SK-N-SH (cell line): ENCODE measurements at regions not wholly inside any gene's neighbourhood (a gene's known extent, or its start where the extent isn't known, plus 50 kb on each side); places are given as distances from the start of the nearest gene placed in this dataset.

Experiments
- CTCF ChIA-PET: fragments of 300-600, 350-600 bp; formaldehyde crosslinking; extraction: SDS; loops from one replicate; lab custom pipeline; 2021; lab: Yijun Ruan, JAX
- POLR2A ChIA-PET: fragments of 350-600 bp; sonication (Branson Sonifier 250); formaldehyde crosslinking; extraction: SDS; loops from one replicate; lab custom pipeline; 2020; ENCODE audit warnings: antibody characterized with exemption, inconsistent platforms; lab: Yijun Ruan, JAX
- DNase-seq: peaks from one replicate; pipeline ENCODE4 v3.0.0; 2012
- H2AFZ ChIP-seq: fragments of 200-600 bp; sonication (generic); 2 replicates; pipeline ENCODE4 v1.8.1; 2016; ENCODE audit warnings: antibody characterized with exemption, mild to moderate bottlenecking, low read depth
- H3F3A ChIP-seq: fragments of 200-600 bp; sonication (generic); replicated peaks from 2 replicates; pipeline ENCODE3; 2016; ENCODE audit warnings: antibody characterized with exemption, mild to moderate bottlenecking; ENCODE audit not compliant: insufficient read depth
- H3K27ac ChIP-seq, 2 experiments: fragments of 200-500 bp in 1 of 2; fragments of 200-600 bp in 1 of 2; sonication (Bioruptor generic) in 1 of 2; sonication (generic), shearing (Covaris generic) in 1 of 2; 2 replicates each; pipeline versions ENCODE4 v1.5.1 to v1.6.1; 2014 to 2016; ENCODE audit warnings: low read depth in 2 of 2, inconsistent platforms in 1 of 2, low read length in 1 of 2, mild to moderate bottlenecking in 1 of 2, mixed read lengths in 1 of 2
- H3K27me3 ChIP-seq: fragments of 200-600 bp; sonication (generic), shearing (Covaris generic); 2 replicates; pipeline ENCODE4 v1.6.1; 2016; ENCODE audit warnings: mixed run types; ENCODE audit not compliant: insufficient read depth
- H3K36me3 ChIP-seq, 2 experiments: fragments of 200-500 bp in 1 of 2; fragments of 200-600 bp in 1 of 2; sonication (Bioruptor generic) in 1 of 2; sonication (generic) in 1 of 2; replicated peaks in 1 of 2; 2 replicates each; pipeline versions ENCODE3 to v1.5.1; 2014 to 2016; ENCODE audit warnings: low read length in 1 of 2, mild to moderate bottlenecking in 1 of 2; ENCODE audit not compliant: insufficient read depth in 2 of 2, control insufficient read depth in 1 of 2
- H3K4me1 ChIP-seq, 2 experiments: fragments of 200-500 bp in 1 of 2; fragments of 200-600 bp in 1 of 2; sonication (Bioruptor generic) in 1 of 2; sonication (generic), shearing (Covaris generic) in 1 of 2; 2 replicates each; pipeline versions ENCODE4 v1.5.1 to v1.6.1; 2014 to 2016; ENCODE audit warnings: low read depth in 1 of 2, low read length in 1 of 2, mixed run types in 1 of 2; ENCODE audit not compliant: insufficient read depth in 2 of 2, control insufficient read depth in 1 of 2
- H3K4me2 ChIP-seq: fragments of 200-600 bp; sonication (generic), shearing (Covaris generic); 2 replicates; pipeline ENCODE4 v1.6.1; 2017; ENCODE audit warnings: mixed run types
- H3K4me3 ChIP-seq, 2 experiments: fragments of 200-500 bp in 1 of 2; fragments of 200-600 bp in 1 of 2; sonication (Bioruptor generic) in 1 of 2; sonication (generic), shearing (Covaris generic) in 1 of 2; 2 replicates each; pipeline versions ENCODE4 v1.5.1 to v1.8.1; 2014 to 2016; ENCODE audit warnings: low read depth in 2 of 2, inconsistent platforms in 1 of 2, low read length in 1 of 2, mild to moderate bottlenecking in 1 of 2, mixed read lengths in 1 of 2, moderate library complexity in 1 of 2
- H3K79me2 ChIP-seq: fragments of 200-600 bp; sonication (generic); 2 replicates; pipeline ENCODE4 v1.8.1; 2017; ENCODE audit warnings: mild to moderate bottlenecking; ENCODE audit not compliant: insufficient read depth
- H3K9ac ChIP-seq: fragments of 200-600 bp; sonication (generic); 2 replicates; pipeline ENCODE4 v1.6.1; 2017; ENCODE audit warnings: mixed run types
- H3K9me2 ChIP-seq: fragments of 200-600 bp; sonication (generic); 2 replicates; pipeline ENCODE4 v1.6.1; 2017; ENCODE audit warnings: mixed run types
- H3K9me3 ChIP-seq: fragments of 200-600 bp; sonication (generic); 2 replicates; pipeline ENCODE4 v1.6.1; 2017; ENCODE audit warnings: mixed run types, mild to moderate bottlenecking, moderate library complexity
- H4K20me1 ChIP-seq: fragments of 200-600 bp; sonication (generic); 2 replicates; pipeline ENCODE4 v1.6.1; 2017; ENCODE audit warnings: mild to moderate bottlenecking, mixed run types; ENCODE audit not compliant: insufficient read depth
- CHD2 ChIP-seq: fragments of 150-350 bp; IDR thresholded peaks from 2 replicates; pipeline ENCODE4 v1.6.1; 2018; ENCODE audit warnings: low read length; ENCODE audit not compliant: partially characterized antibody
- ELF1 ChIP-seq: IDR thresholded peaks from 2 replicates; pipeline ENCODE4 v1.4.0; 2012
- FOXJ3 ChIP-seq: sonication (generic); formaldehyde crosslinking; IDR thresholded peaks from 2 replicates; pipeline ENCODE4 v1.5.1; 2020; ENCODE audit warnings: mild to moderate bottlenecking, missing genetic modification reagents
- GABPA ChIP-seq: IDR thresholded peaks from 2 replicates; pipeline ENCODE4 v1.4.0; 2012; ENCODE audit warnings: low read depth, mild to moderate bottlenecking
- GATA2 ChIP-seq: sonication (generic); formaldehyde crosslinking; IDR thresholded peaks from 2 replicates; pipeline ENCODE4 v1.5.0; 2020; ENCODE audit warnings: mild to moderate bottlenecking, missing genetic modification reagents
- JUND ChIP-seq: IDR thresholded peaks from 2 replicates; pipeline ENCODE4 v1.4.0; 2012
- MXI1 ChIP-seq: IDR thresholded peaks from 2 replicates; pipeline ENCODE4 v1.6.1; 2012; ENCODE audit warnings: mild to moderate bottlenecking, low read depth, low read length, improper control_type of control experiment
- NRF1 ChIP-seq: IDR thresholded peaks from 2 replicates; pipeline ENCODE4 v1.6.1; 2012; ENCODE audit warnings: low read depth, mild to moderate bottlenecking, low read length
- PBX3 ChIP-seq: IDR thresholded peaks from 2 replicates; pipeline ENCODE4; 2012
- POLR2AphosphoS5 ChIP-seq: IDR thresholded peaks from 2 replicates; pipeline ENCODE4 v1.6.1; 2012; ENCODE audit warnings: low read depth, low read length
- RAD21 ChIP-seq: IDR thresholded peaks from 2 replicates; pipeline ENCODE4 v1.6.1; 2012; ENCODE audit warnings: mild to moderate bottlenecking, low read length
- RFX5 ChIP-seq: IDR thresholded peaks from 2 replicates; pipeline ENCODE4 v1.6.1; 2012; ENCODE audit warnings: mild to moderate bottlenecking, improper control_type of control experiment, low read length
- RXRA ChIP-seq: IDR thresholded peaks from 2 replicates; pipeline ENCODE4 v1.4.0; 2012; ENCODE audit warnings: low read depth, mild to moderate bottlenecking, borderline replicate concordance
- SMC3 ChIP-seq: IDR thresholded peaks from 2 replicates; pipeline ENCODE4 v1.6.1; 2012; ENCODE audit warnings: low read depth, low read length, improper control_type of control experiment
- TCF12 ChIP-seq: IDR thresholded peaks from 2 replicates; pipeline ENCODE4 v1.4.0; 2012
- YY1 ChIP-seq: IDR thresholded peaks from 2 replicates; pipeline ENCODE4 v1.4.0; 2012; ENCODE audit warnings: low read depth, mild to moderate bottlenecking
- WGBS: methylation state at CpG from one replicate; pipeline ENCODE4 v1.1.6; 2017; ENCODE audit warnings: low lambda C conversion rate; 5-methylcytosine and 5-hydroxymethylcytosine counted together
- TF ChIP-seq, protein P1 (sequence below): IDR thresholded peaks from 2 replicates; pipeline ENCODE4 v1.4.0; 2012; ENCODE audit warnings: low read depth, borderline replicate concordance
- TF ChIP-seq, protein P2 (sequence below): fragments of 150-350 bp; IDR thresholded peaks from 2 replicates; pipeline ENCODE4 v1.6.1; 2016; ENCODE audit warnings: mild to moderate bottlenecking, low read depth, low read length
- TF ChIP-seq, protein P3 (sequence below): IDR thresholded peaks from 2 replicates; pipeline ENCODE4 v1.4.0; 2012; ENCODE audit warnings: low read depth

- H3K4me3 ChIP-seq = no peak overlapping the region
- H4K20me1 ChIP-seq = no peaks in the 10 kb centered on the region
- CTCF ChIA-PET = no interaction called here
- no peak overlapping the region for H2AFZ ChIP-seq
- TF ChIP-seq RFX5 (no peak), SMC3 (no peak), JUND (no peak), NRF1 (no peak), ELF1 (no peak), RAD21 (no peak)
- TF ChIP-seq, protein P1, sequence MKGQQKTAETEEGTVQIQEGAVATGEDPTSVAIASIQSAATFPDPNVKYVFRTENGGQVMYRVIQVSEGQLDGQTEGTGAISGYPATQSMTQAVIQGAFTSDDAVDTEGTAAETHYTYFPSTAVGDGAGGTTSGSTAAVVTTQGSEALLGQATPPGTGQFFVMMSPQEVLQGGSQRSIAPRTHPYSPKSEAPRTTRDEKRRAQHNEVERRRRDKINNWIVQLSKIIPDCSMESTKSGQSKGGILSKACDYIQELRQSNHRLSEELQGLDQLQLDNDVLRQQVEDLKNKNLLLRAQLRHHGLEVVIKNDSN = no peak
- TF ChIP-seq, protein P2, sequence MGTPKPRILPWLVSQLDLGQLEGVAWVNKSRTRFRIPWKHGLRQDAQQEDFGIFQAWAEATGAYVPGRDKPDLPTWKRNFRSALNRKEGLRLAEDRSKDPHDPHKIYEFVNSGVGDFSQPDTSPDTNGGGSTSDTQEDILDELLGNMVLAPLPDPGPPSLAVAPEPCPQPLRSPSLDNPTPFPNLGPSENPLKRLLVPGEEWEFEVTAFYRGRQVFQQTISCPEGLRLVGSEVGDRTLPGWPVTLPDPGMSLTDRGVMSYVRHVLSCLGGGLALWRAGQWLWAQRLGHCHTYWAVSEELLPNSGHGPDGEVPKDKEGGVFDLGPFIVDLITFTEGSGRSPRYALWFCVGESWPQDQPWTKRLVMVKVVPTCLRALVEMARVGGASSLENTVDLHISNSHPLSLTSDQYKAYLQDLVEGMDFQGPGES = no peak
- TF ChIP-seq, all 33 proteins: peak for 0
- no peaks in the 10 kb centered on the region for H3K9me3 ChIP-seq
- no peaks in the 10 kb centered on the region for H3F3A ChIP-seq
- DNase-seq = no peak
- H3K27me3 ChIP-seq = no peaks in the 10 kb centered on the region
- POLR2A ChIA-PET = no interaction called here
- no peak overlapping the region for H3K9ac ChIP-seq
- no peak overlapping the region for H3K27ac ChIP-seq
- WGBS = 15% methylated on average over 3 of the region's 3 CpGs
- H3K4me2 ChIP-seq = no peak overlapping the region
- H3K9me2 ChIP-seq = no peaks in the 10 kb centered on the region
- H3K79me2 ChIP-seq = no peaks in the 10 kb centered on the region
- H3K36me3 ChIP-seq = no peaks in the 10 kb centered on the region
- peaks cover 0 to 3% of the 10 kb centered on the region in 2 experiments; a peak in 1 of 4 replicates for H3K4me1 ChIP-seq
Measured at GRCh38 chr11:41713030-41713429, 253.6 kb upstream of the LRRC4C start.

- ChIA-PET CTCF (no interaction called here), POLR2A (no interaction called here)
- H3K4me1 ChIP-seq = peaks cover 0 to 3% of the 10 kb centered on the region in 2 experiments; a peak in 1 of 4 replicates
- no peaks in the 10 kb centered on the region for H3K27me3 ChIP-seq
- H3K4me3 ChIP-seq = no peak overlapping the region
- H3K4me2 ChIP-seq = no peak overlapping the region
- DNase-seq = no peak
- H3K9ac ChIP-seq = no peak overlapping the region
- H3K79me2 ChIP-seq = no peaks in the 10 kb centered on the region
- no peak overlapping the region for H2AFZ ChIP-seq
- H3K9me3 ChIP-seq = no peaks in the 10 kb centered on the region
- H3K27ac ChIP-seq = no peak overlapping the region
- WGBS = 57% methylated on average over 2 of the region's 2 CpGs
- H3K9me2 ChIP-seq = no peaks in the 10 kb centered on the region
- no peak for TF ChIP-seq FOXJ3
- TF ChIP-seq JUND = no peak
- no peak for TF ChIP-seq GABPA
- TF ChIP-seq SMC3 = no peak
- TF ChIP-seq RFX5 = no peak
- TF ChIP-seq TCF12 = no peak
- TF ChIP-seq PBX3 = no peak
- TF ChIP-seq, protein P3, sequence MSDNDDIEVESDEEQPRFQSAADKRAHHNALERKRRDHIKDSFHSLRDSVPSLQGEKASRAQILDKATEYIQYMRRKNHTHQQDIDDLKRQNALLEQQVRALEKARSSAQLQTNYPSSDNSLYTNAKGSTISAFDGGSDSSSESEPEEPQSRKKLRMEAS = no peak
- TF ChIP-seq YY1 = no peak
- no peak for TF ChIP-seq ELF1
- no peak for TF ChIP-seq CHD2
- TF ChIP-seq GATA2 (CRISPR knock-in tag) = no peak
- TF ChIP-seq RXRA = no peak
- no peak for TF ChIP-seq POLR2AphosphoS5
- TF ChIP-seq MXI1 = no peak
- TF ChIP-seq RAD21 = no peak
- H3F3A ChIP-seq = no peaks in the 10 kb centered on the region
- H4K20me1 ChIP-seq = no peaks in the 10 kb centered on the region
- H3K36me3 ChIP-seq = no peaks in the 10 kb centered on the region
Measured at GRCh38 chr11:41714101-41714500, 254.6 kb upstream of the LRRC4C start.
